Lung (tissue), 11 donors: ENCODE measurements at regions not wholly inside any gene's neighbourhood (a gene's known extent, or its start where the extent isn't known, plus 50 kb on each side); places are given as distances from the start of the nearest gene placed in this dataset.
"Not testable (repeated sequence)": the region's sequence is repeated elsewhere in the genome, so short reads cannot be mapped to it uniquely, and the experiment has no call there.

Experiments
- ATAC-seq: fragments of 200-7000 bp; cut with Tn5 transposase; one replicate; pipeline ENCODE4 v1.9.1; 2020; ENCODE audit warnings: moderate number of reproducible peaks; ENCODE audit not compliant: insufficient read depth, low FRiP score
- DNase-seq, 3 donors: peaks; one replicate each; pipeline ENCODE4 v3.0.0-alpha.2; 2013 to 2017
- H3K27ac ChIP-seq, 2 donors: one replicate each; pipeline ENCODE4 v1.5.1; 2013; ENCODE audit warnings: mild to moderate bottlenecking in 2 of 2, moderate library complexity in 2 of 2, control low read depth in 1 of 2, inconsistent platforms in 1 of 2, low read depth in 1 of 2, low read length in 1 of 2
- H3K27me3 ChIP-seq, 3 donors: one replicate each; pipeline ENCODE4 v1.5.1; 2013; ENCODE audit warnings: low read length in 2 of 3; ENCODE audit not compliant: control insufficient read depth in 3 of 3, insufficient read depth in 3 of 3
- H3K36me3 ChIP-seq, 4 donors: one replicate each; pipeline ENCODE4 v1.5.1; 2013; ENCODE audit warnings: low read length in 4 of 4, mild to moderate bottlenecking in 1 of 4, moderate library complexity in 1 of 4; ENCODE audit not compliant: control insufficient read depth in 4 of 4, insufficient read depth in 4 of 4
- H3K4me1 ChIP-seq, 5 donors: one replicate each; pipeline ENCODE4 v1.5.1; 2013; ENCODE audit warnings: low read length in 5 of 5, mild to moderate bottlenecking in 2 of 5, moderate library complexity in 1 of 5; ENCODE audit not compliant: control insufficient read depth in 5 of 5, insufficient read depth in 5 of 5
- H3K4me3 ChIP-seq: one replicate; pipeline ENCODE4 v1.5.1; 2013; ENCODE audit warnings: mild to moderate bottlenecking, control low read depth, moderate library complexity
- H3K9ac ChIP-seq, 2 donors: one replicate each; pipeline ENCODE4 v1.5.1; 2013; ENCODE audit warnings: low read length in 2 of 2, control low read depth in 1 of 2; ENCODE audit not compliant: insufficient read depth in 1 of 2
- H3K9me3 ChIP-seq, 4 donors: one replicate each; pipeline ENCODE4 v1.5.1; 2013; ENCODE audit warnings: low read length in 3 of 4, mild to moderate bottlenecking in 1 of 4, moderate library complexity in 1 of 4; ENCODE audit not compliant: control insufficient read depth in 4 of 4, insufficient read depth in 3 of 4
- WGBS, 2 donors: extraction: QIAGEN DNeasy Blood & Tissue Kit; methylation state at CpG; one replicate each; pipeline ENCODE4 v1.1.7; 2013; 5-methylcytosine and 5-hydroxymethylcytosine counted together
- TF ChIP-seq, protein P1 (sequence below): IDR thresholded peaks from 2 replicates; pipeline ENCODE4 v1.5.1; 2012; ENCODE audit warnings: mild to moderate bottlenecking; ENCODE audit errors: control extremely low read depth, extremely low read depth
- donor health status: control.
- donor health status: control.
- donor health status: Bipolar disorder and iron deficiency.
- donor health status: healthy.
- donor health status: DM: yes; HTN: yes; CAD: no.

DNA sequence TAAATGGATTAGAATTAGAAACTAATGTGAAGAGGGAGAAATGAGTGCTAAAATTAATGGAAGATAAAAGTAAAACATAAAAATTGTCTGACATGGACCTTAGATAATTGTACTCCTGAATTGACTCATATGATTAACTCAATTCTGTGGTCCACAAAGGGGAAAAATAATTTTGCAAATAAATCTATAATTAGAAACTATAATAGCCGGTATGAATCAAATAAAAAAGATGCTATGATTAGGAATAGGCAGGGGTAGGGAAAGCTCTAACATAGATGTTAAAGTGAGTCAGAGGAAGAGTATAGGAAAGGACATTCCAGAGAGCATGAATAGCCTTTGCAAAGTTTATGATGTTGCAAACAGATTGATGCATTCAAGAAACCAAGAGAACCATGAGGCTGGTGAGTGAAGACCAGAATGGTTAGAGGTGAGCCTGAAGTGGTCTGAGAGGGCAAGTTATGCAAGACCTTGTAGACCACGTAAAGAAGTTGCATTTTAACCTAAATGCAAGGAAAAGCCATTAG, 262.1 kb upstream of the CA10 start:
- 65 to 72% methylated on average over 2 of the region's 2 CpGs for WGBS, 2 donors
- ATAC-seq, result no peak

DNA sequence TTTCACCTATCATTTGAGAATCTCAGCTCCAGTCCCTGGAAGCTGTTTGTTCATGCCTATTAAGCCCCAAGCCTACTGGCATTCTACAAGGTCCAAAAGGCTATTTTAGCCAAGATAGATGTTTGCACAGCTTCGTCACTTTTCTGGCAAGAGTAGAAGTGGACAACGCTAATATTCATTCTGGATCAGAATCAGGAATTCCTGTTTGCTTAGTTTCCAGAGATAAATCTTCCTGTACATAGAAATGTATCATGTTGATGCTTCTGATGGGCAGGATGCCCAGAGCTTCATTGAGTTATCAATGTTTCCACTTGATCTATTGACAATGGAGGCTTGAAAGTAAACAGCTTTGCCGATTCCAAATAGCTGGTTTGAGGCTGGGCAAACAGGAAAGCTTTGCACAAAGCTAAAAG, 260.7 kb upstream of the CA10 start:
- Histone ChIP-seq H3K27me3 (no peaks in the 10 kb centered on the region), H3K4me1 (no peaks in the 10 kb centered on the region), H3K27ac (no peak overlapping the region), H3K4me3 (no peak overlapping the region), H3K9ac (no peak overlapping the region), H3K9me3 (no peaks in the 10 kb centered on the region), H3K36me3 (no peaks in the 10 kb centered on the region)
- 34 to 65% methylated on average over 3 of the region's 3 CpGs for WGBS, 2 donors
- TF ChIP-seq, protein P1, sequence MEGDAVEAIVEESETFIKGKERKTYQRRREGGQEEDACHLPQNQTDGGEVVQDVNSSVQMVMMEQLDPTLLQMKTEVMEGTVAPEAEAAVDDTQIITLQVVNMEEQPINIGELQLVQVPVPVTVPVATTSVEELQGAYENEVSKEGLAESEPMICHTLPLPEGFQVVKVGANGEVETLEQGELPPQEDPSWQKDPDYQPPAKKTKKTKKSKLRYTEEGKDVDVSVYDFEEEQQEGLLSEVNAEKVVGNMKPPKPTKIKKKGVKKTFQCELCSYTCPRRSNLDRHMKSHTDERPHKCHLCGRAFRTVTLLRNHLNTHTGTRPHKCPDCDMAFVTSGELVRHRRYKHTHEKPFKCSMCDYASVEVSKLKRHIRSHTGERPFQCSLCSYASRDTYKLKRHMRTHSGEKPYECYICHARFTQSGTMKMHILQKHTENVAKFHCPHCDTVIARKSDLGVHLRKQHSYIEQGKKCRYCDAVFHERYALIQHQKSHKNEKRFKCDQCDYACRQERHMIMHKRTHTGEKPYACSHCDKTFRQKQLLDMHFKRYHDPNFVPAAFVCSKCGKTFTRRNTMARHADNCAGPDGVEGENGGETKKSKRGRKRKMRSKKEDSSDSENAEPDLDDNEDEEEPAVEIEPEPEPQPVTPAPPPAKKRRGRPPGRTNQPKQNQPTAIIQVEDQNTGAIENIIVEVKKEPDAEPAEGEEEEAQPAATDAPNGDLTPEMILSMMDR, result no peak
- DNase-seq (no peak), ATAC-seq (no peak)

More for the DNA sequence above, 262.1 kb upstream of the CA10 start:
- no peaks in the 10 kb centered on the region for H3K4me1 ChIP-seq
- no peaks in the 10 kb centered on the region for H3K9me3 ChIP-seq
- no peaks in the 10 kb centered on the region for H3K36me3 ChIP-seq
- TF ChIP-seq, protein P1, result no peak
- H3K27ac ChIP-seq, result no peak overlapping the region
- H3K9ac ChIP-seq, result no peak overlapping the region
- no peak for DNase-seq
- H3K27me3 ChIP-seq, result no peaks in the 10 kb centered on the region
- no peak overlapping the region for H3K4me3 ChIP-seq

DNA sequence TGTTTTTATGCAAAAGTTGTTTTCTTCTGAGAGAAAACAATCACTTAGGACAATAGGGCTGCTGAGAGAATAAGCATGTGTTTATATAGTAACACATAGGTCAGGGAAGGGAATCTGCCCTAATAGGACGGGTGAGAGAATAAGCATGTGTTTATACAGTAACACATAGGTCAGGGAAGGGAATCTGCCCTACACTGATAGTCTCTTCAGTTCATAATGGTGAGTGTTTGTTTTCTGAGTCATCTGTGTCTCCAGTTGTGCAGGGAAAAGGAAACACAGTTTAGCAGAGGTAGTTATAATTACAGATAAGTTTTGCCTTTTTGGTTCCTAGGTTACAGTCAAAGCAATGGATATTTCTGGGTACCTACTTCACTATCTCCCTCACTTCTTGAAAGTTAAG, 252.3 kb upstream of the CA10 start:
- 32 to 68% methylated on average over 1 of the region's 1 CpG for WGBS, 2 donors
- Histone ChIP-seq H3K4me1 (no peaks in the 10 kb centered on the region), H3K27me3 (no peaks in the 10 kb centered on the region), H3K27ac (no peak overlapping the region), H3K9ac (no peak overlapping the region), H3K4me3 (no peak overlapping the region), H3K36me3 (no peaks in the 10 kb centered on the region), H3K9me3 (peaks cover 0 to 3% (median 0%) of the 10 kb centered on the region in 4 donors)
- ATAC-seq (no peak), DNase-seq (no peak)
- TF ChIP-seq, protein P1, result no peak

DNA sequence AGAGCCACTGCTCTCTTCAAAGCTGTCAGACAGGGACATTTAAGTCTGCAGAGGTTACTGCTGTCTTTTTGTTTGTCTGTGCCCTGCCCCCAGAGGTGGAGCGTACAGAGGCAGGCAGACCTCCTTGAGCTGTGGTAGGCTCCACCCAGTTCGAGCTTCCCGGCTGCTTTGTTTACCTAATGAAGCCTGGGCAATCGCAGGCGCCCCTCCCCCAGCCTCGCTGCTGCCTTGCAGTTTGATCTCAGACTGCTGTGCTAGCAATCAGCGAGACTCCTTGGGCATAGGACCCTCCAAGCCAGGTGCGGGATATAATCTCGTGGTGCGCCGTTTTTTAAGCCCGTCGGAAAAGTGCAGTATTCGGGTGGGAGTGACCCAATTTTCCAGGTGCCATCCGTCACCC, 250.7 kb upstream of the CA10 start:
- H3K27me3 ChIP-seq, H3K4me1 ChIP-seq, ATAC-seq, H3K27ac ChIP-seq, DNase-seq, H3K36me3 ChIP-seq, H3K4me3 ChIP-seq, H3K9ac ChIP-seq, H3K9me3 ChIP-seq: not testable (repeated sequence)
- 77 to 83% methylated on average over 15 of the region's 15 CpGs for WGBS, 2 donors
